Testis (tissue), 2 donors: ENCODE measurements at regions not wholly inside any gene's neighbourhood (a gene's known extent, or its start where the extent isn't known, plus 50 kb on each side); places are given as distances from the start of the nearest gene placed in this dataset.

Experiments
- CTCF ChIP-seq, 3 experiments: fragments of 450-650 bp in 2 of 3; fragments of 200-600 bp in 1 of 3; sonication (generic) in 1 of 3; IDR thresholded peaks; one replicate each; pipeline ENCODE4 v1.5.1; 2016 to 2019; ENCODE audit warnings: antibody characterized with exemption in 3 of 3, mild to moderate bottlenecking in 2 of 3, moderate library complexity in 1 of 3
- POLR2A ChIP-seq: fragments of 450-650 bp; IDR thresholded peaks from one replicate; pipeline ENCODE4 v1.6.1; 2017; ENCODE audit warnings: antibody characterized with exemption, mild to moderate bottlenecking, moderate library complexity

DNA sequence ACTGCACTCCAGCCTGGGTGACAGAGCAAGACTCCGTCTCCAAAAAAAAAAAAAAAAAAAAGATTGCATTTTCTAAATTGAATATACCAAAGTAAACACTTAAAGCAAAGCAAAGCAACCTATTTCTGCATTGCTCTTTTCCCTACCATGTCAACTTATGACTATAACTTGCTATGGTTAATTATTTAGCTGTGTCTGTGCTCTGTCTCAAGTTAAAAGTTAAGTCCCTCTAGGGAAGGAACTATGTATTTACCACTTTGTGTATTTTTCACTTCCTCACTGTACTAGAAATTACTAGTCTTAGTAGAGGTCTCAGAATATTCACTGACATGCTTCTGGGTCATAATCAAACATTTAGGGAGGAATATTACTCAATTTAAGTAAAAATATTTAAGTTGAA lies 711.7 kb upstream of the SOX9 start:
- TF ChIP-seq CTCF (IDR thresholded peaks at IDR 0.05) (no peak), POLR2A (no peak)
